ENCODE measurements at regions not wholly inside any gene's neighbourhood (a gene's known extent, or its start where the extent isn't known, plus 50 kb on each side); places are given as distances from the start of the nearest gene placed in this dataset.

- TF ChIP-seq MNT (conservative IDR thresholded peaks at IDR 0.05) (no peak), TCF7L2 (IDR thresholded peaks at IDR 0.05; ENCODE audit: low read depth, low read length) (no peak), POLR2G (IDR thresholded peaks at IDR 0.05; ENCODE audit: low read depth, low read length) (no peak), SMAD4 (CRISPR knock-in tag; conservative IDR thresholded peaks at IDR 0.05) (no peak), HNRNPH1 (optimal IDR thresholded peaks at IDR 0.05; ENCODE audit: low read depth, low read length) (no peak), EZH2 (IDR thresholded peaks at IDR 0.05; ENCODE audit: borderline replicate concordance, low read depth, low read length) (no peak), POLR3A (IDR thresholded peaks at IDR 0.05; ENCODE audit: borderline replicate concordance, extremely low read depth, insufficient read depth, insufficient read length) (no peak)
- TF ChIP-seq, protein P1, sequence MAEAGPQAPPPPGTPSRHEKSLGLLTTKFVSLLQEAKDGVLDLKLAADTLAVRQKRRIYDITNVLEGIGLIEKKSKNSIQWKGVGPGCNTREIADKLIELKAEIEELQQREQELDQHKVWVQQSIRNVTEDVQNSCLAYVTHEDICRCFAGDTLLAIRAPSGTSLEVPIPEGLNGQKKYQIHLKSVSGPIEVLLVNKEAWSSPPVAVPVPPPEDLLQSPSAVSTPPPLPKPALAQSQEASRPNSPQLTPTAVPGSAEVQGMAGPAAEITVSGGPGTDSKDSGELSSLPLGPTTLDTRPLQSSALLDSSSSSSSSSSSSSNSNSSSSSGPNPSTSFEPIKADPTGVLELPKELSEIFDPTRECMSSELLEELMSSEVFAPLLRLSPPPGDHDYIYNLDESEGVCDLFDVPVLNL (CRISPR knock-in tag; IDR thresholded peaks at IDR 0.05; ENCODE audit: low read depth) = no peak
Measured at GRCh38 chr2:181780047-181780651, 99.8 kb upstream of the NEUROD1 start.
